ENCODE measurements at regions not wholly inside any gene's neighbourhood (a gene's known extent, or its start where the extent isn't known, plus 50 kb on each side); places are given as distances from the start of the nearest gene placed in this dataset.

DNA sequence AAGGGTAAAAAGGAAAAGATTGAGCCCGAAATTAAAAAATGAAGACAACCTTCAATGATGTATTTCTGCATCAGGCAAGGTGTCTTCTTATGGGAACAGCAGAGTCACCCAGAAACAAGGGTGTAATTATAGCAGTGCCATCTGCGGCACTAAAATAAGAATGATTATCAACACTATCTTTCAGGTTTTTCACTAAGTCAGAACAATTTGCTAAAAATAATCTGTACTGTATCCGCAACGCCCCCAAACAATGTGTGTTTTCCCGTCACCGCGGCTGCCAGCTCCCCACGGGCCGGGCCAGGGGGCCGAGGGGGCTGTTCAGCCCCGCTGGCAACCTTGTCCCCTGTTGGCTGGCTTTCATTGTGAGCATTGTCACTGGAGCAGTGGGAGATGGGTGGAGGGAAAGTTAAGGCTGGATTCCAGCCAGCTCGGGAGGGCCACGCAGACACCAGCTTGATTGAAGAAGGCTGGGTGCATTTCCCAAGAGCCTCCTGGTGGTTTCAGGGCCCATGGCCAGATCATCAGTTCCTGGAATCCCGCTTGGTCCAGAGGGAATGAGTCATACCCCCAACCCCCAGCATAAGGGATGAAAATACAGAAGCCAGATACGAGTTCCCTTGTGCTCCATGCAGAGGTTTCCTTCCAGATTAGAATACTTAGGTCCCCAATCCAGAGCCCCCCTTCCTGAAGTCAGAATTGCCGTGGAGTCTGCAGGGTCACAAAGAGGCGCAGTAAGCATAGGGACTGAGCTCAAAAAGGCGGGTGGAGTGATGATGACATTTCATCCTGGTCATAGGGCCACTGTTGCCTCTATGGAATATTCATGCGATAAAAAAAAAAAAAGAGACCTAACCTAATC is 90.2 kb upstream of the KLF13 start:
- no peaks in the 10 kb centered on the region for H3K79me2 ChIP-seq (ENCODE audit: insufficient read depth, low read depth, low read length)
- peak; percentile 80 for DNase-seq (ENCODE audit: low spot score)
- H2AFZ ChIP-seq (ENCODE audit: low read length), result peak overlapping the region; percentile 49; the same call in 1 of the 2 replicates
- no peaks in the 10 kb centered on the region for H4K20me1 ChIP-seq (ENCODE audit: insufficient read depth, low read length)
- H3K9me3 ChIP-seq (ENCODE audit: low read length), result no peaks in the 10 kb centered on the region
- TF ChIP-seq EZH2phosphoT487 (IDR thresholded peaks at IDR 0.05; ENCODE audit: borderline replicate concordance, low read depth, low read length), result no peak
- TF ChIP-seq, protein P1, sequence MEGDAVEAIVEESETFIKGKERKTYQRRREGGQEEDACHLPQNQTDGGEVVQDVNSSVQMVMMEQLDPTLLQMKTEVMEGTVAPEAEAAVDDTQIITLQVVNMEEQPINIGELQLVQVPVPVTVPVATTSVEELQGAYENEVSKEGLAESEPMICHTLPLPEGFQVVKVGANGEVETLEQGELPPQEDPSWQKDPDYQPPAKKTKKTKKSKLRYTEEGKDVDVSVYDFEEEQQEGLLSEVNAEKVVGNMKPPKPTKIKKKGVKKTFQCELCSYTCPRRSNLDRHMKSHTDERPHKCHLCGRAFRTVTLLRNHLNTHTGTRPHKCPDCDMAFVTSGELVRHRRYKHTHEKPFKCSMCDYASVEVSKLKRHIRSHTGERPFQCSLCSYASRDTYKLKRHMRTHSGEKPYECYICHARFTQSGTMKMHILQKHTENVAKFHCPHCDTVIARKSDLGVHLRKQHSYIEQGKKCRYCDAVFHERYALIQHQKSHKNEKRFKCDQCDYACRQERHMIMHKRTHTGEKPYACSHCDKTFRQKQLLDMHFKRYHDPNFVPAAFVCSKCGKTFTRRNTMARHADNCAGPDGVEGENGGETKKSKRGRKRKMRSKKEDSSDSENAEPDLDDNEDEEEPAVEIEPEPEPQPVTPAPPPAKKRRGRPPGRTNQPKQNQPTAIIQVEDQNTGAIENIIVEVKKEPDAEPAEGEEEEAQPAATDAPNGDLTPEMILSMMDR (conservative IDR thresholded peaks at IDR 0.05; ENCODE audit: low read length), result no peak; the same call in 1 of the 2 replicates
- POLR2A ChIA-PET, result interaction anchor here (1.1 to 5.5 kb wide), 5 partner anchors 8 to 110 kb away, joined by 4 to 59 read pairs (median 5); no protein-coding TSS in a partner anchor
- H3K4me3 ChIP-seq (ENCODE audit: low read depth, low read length, poor library complexity, severe bottlenecking), result peak overlapping the region; percentile 23
- intact Hi-C loops (cut with micrococcal nuclease; ENCODE audit: unreplicated experiment), result loop anchor here (1.0 kb wide), 1 partner anchor 30 kb away; no protein-coding TSS in a partner anchor
- no TSS peak for BruUV-seq (replicated peaks)
- no peaks in the 10 kb centered on the region for H3K9me2 ChIP-seq (ENCODE audit: insufficient read depth, low read length)
- H3K4me1 ChIP-seq (ENCODE audit: insufficient read depth, low read length, poor library complexity, severe bottlenecking), result peaks cover 84% of the 10 kb centered on the region
- peak overlapping the region; percentile 89 for H3K27ac ChIP-seq (ENCODE audit: low read depth, low read length, poor library complexity, severe bottlenecking)
- H3K4me2 ChIP-seq (ENCODE audit: low read length), result peak overlapping the region; percentile 63
- CTCF ChIA-PET (ENCODE audit: unreplicated experiment), result interaction anchor here (0.7 to 1.0 kb wide), 4 partner anchors 25 to 199 kb away, joined by 3 read pairs; no protein-coding TSS in a partner anchor
- no peaks in the 10 kb centered on the region for H3K36me3 ChIP-seq (ENCODE audit: insufficient read depth, low read length)

DNA sequence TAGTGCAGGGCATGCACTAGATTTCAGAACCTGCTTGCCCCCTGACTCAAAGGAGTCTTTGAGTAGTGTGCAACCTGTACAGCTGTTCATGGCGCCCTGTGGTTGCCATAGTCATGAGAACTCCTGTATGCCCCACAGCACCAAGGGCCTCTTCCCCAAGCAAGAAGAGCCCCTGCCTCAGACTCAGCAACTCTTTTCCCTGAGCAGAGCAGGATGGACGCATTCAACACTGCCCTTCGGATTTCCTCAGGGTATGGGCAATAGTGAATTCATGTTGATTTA is 89.7 kb upstream of the KLF13 start:
- H2AFZ ChIP-seq (ENCODE audit: low read length), result peak overlapping the region; percentile 49; the same call in 1 of the 2 replicates
- peak overlapping the region; percentile 23 for H3K4me3 ChIP-seq (ENCODE audit: low read depth, low read length, poor library complexity, severe bottlenecking)
- no peaks in the 10 kb centered on the region for H4K20me1 ChIP-seq (ENCODE audit: insufficient read depth, low read length)
- intact Hi-C loops (cut with micrococcal nuclease; ENCODE audit: unreplicated experiment), result no loop called here
- BruUV-seq (replicated peaks), result no TSS peak
- peak overlapping the region; percentile 89 for H3K27ac ChIP-seq (ENCODE audit: low read depth, low read length, poor library complexity, severe bottlenecking)
- TF ChIP-seq, protein P1 (conservative IDR thresholded peaks at IDR 0.05; ENCODE audit: low read length), result no peak
- TF ChIP-seq EZH2phosphoT487 (IDR thresholded peaks at IDR 0.05; ENCODE audit: borderline replicate concordance, low read depth, low read length), result no peak
- ChIA-PET POLR2A (interaction anchor here (1.1 to 5.5 kb wide), 5 partner anchors 9 to 110 kb away, joined by 4 to 59 read pairs (median 5); no protein-coding TSS in a partner anchor), CTCF (ENCODE audit: unreplicated experiment) (interaction anchor here (0.7 to 1.0 kb wide), 3 partner anchors 25 to 28 kb away, joined by 3 read pairs; no protein-coding TSS in a partner anchor)
- no peaks in the 10 kb centered on the region for H3K9me3 ChIP-seq (ENCODE audit: low read length)
- H3K4me1 ChIP-seq (ENCODE audit: insufficient read depth, low read length, poor library complexity, severe bottlenecking), result peaks cover 78% of the 10 kb centered on the region
- H3K9me2 ChIP-seq (ENCODE audit: insufficient read depth, low read length), result no peaks in the 10 kb centered on the region
- DNase-seq (ENCODE audit: low spot score), result peak; percentile 51
- H3K4me2 ChIP-seq (ENCODE audit: low read length), result peak overlapping the region; percentile 63
- H3K79me2 ChIP-seq (ENCODE audit: insufficient read depth, low read depth, low read length), result no peaks in the 10 kb centered on the region
- no peaks in the 10 kb centered on the region for H3K36me3 ChIP-seq (ENCODE audit: insufficient read depth, low read length)

All from OCI-LY7 (cell line).